IgD-negative memory B cell (primary cell): ENCODE measurements at regions not wholly inside any gene's neighbourhood (a gene's known extent, or its start where the extent isn't known, plus 50 kb on each side); places are given as distances from the start of the nearest gene placed in this dataset.

Experiments used
- H3K27ac Mint-ChIP-seq, 3 donors: one replicate each; pipeline ENCODE4 v1.8.0; 2020 to 2022; ENCODE audit warnings: mild to moderate bottlenecking in 3 of 3, mixed read lengths in 3 of 3, moderate library complexity in 1 of 3
- H3K27me3 Mint-ChIP-seq: one replicate; pipeline ENCODE4 v1.8.0; 2021; ENCODE audit warnings: mixed read lengths
- H3K36me3 Mint-ChIP-seq: one replicate; pipeline ENCODE4 v1.8.0; 2020; ENCODE audit warnings: mild to moderate bottlenecking, mixed read lengths
- H3K4me1 Mint-ChIP-seq, 3 donors: one replicate each; pipeline ENCODE4 v1.8.0; 2020 to 2022; ENCODE audit warnings: mixed read lengths in 3 of 3, mild to moderate bottlenecking in 1 of 3
- H3K4me3 Mint-ChIP-seq, 4 donors: one replicate each; pipeline ENCODE4 v1.8.0; 2020 to 2022; ENCODE audit warnings: mild to moderate bottlenecking in 4 of 4, mixed read lengths in 4 of 4, moderate library complexity in 3 of 4
- H3K9me3 Mint-ChIP-seq, 3 donors: one replicate each; pipeline ENCODE4 v1.8.0; 2020 to 2021; ENCODE audit warnings: mixed read lengths in 3 of 3, mild to moderate bottlenecking in 1 of 3

DNA sequence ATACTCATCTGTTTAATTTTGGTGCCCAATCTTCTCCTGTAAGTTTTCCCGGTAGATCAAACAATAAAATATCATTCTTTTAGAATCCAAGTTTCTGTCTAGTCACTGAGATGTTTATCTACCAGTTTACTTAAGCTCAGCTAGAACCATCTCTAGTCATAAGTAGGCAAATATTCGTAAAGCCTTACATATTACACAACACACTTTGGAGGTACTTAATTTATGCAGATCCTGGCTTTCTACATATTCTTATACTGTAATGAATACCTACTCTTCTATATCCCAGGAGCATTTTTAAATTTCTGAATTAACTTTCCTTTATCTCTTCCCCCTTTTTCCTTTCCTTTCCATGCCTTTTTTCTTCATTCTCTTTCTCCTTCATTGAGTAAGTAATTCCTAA is 185.9 kb upstream of the ZBTB20 start:
- no peaks in the 10 kb centered on the region for H3K27me3 Mint-ChIP-seq
- no peaks in the 10 kb centered on the region for H3K9me3 Mint-ChIP-seq
- H3K36me3 Mint-ChIP-seq = peaks cover 3% of the 10 kb centered on the region
- no peak overlapping the region for H3K27ac Mint-ChIP-seq
- no peak overlapping the region for H3K4me3 Mint-ChIP-seq
- no peaks in the 10 kb centered on the region for H3K4me1 Mint-ChIP-seq

DNA sequence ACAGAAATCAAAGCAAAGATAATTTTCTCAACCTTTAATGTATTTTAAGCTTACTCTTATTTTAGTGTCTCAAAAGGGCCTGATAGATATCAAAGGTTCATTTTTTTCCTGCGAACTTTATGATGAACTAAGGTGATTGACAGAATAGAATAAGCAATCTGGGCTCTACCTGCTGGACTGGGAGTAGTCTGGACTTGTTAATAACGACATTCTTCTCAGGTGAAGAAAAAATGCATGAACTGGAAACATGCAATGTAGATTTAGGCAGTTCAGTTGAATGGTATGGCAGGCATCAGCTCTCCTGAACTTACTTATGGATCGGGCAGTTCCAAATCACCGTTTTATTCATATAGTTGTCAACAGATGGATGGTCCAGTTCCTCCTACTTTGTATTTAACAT is 189.7 kb upstream of the ZBTB20 start:
- no peak overlapping the region for H3K27ac Mint-ChIP-seq
- no peak overlapping the region for H3K4me3 Mint-ChIP-seq
- H3K9me3 Mint-ChIP-seq = no peaks in the 10 kb centered on the region
- H3K4me1 Mint-ChIP-seq = no peaks in the 10 kb centered on the region
- peaks cover 3% of the 10 kb centered on the region for H3K36me3 Mint-ChIP-seq
- H3K27me3 Mint-ChIP-seq = no peaks in the 10 kb centered on the region

- peaks cover 2% of the 10 kb centered on the region for H3K27me3 Mint-ChIP-seq
- no peak overlapping the region for H3K4me3 Mint-ChIP-seq
- no peaks in the 10 kb centered on the region for H3K4me1 Mint-ChIP-seq
- no peak overlapping the region for H3K27ac Mint-ChIP-seq
- no peaks in the 10 kb centered on the region for H3K9me3 Mint-ChIP-seq
- no peaks in the 10 kb centered on the region for H3K36me3 Mint-ChIP-seq
Measured at GRCh38 chr3:115340586-115340985, 193.5 kb upstream of the ZBTB20 start.

GRCh38 chr3:115341208-115341607 is 194.1 kb upstream of the ZBTB20 start:
- Mint-ChIP-seq H3K4me1 (no peaks in the 10 kb centered on the region), H3K9me3 (no peaks in the 10 kb centered on the region), H3K36me3 (no peaks in the 10 kb centered on the region), H3K27me3 (peaks cover 2% of the 10 kb centered on the region), H3K27ac (no peak overlapping the region), H3K4me3 (no peak overlapping the region)

DNA sequence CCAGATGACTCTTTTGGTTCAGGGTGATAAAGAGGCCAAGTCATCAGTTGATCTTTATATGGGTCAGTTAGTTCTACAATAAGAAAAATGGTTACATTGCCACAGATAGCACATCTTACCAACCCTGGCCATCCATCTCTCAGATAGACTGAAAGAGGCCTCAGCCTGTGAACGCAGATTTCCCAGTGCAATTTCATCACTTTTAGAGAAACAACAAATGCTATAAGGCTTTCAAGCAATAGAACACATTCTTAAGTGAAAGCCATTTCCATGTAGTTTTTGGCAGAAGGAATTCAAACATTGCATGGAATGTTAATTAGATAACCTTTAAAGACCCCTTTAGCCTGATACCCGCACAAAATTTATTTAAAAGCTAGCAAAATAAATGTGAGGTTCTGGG is 200.6 kb upstream of the ZBTB20 start:
- H3K4me1 Mint-ChIP-seq = peaks cover 0 to 1% (median 0%) of the 10 kb centered on the region in 3 donors
- no peaks in the 10 kb centered on the region for H3K9me3 Mint-ChIP-seq
- H3K27ac Mint-ChIP-seq = no peak overlapping the region

DNA sequence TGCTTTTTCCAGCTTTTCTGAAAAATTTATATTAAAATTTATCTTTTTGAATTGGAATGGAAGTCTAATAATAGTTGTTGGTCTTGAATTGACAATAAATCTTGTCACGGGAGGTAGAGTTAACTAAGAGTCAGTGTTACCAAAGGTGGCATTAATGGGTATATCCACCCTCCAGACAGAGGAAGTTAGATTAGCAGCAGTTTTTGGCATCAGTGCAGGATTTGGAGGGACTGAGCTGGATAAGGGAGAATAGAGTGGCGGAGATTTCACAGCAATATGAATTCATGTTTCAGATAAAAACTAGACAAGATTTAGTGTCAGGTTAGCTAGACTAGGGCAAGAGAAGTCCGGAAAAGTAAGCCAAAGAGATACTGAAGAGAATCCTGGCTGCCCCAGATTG is 201.3 kb upstream of the ZBTB20 start:
- Mint-ChIP-seq H3K27ac (no peak overlapping the region), H3K36me3 (peaks cover 3% of the 10 kb centered on the region), H3K9me3 (peaks cover 0 to 4% (median 2%) of the 10 kb centered on the region in 3 donors), H3K4me3 (no peak overlapping the region), H3K4me1 (peaks cover 0 to 1% (median 0%) of the 10 kb centered on the region in 3 donors), H3K27me3 (peaks cover 4% of the 10 kb centered on the region)

More for the DNA sequence above, 200.6 kb upstream of the ZBTB20 start:
- Mint-ChIP-seq H3K27me3 (peaks cover 4% of the 10 kb centered on the region), H3K36me3 (peaks cover 3% of the 10 kb centered on the region), H3K4me3 (no peak overlapping the region)

GRCh38 chr3:115348951-115349745 is 202.1 kb upstream of the ZBTB20 start:
- H3K4me1 Mint-ChIP-seq = peaks cover 0 to 1% (median 0%) of the 10 kb centered on the region in 3 donors
- peaks cover 1 to 5% (median 2%) of the 10 kb centered on the region in 3 donors for H3K9me3 Mint-ChIP-seq
- H3K27ac Mint-ChIP-seq = no peak overlapping the region
- no peak overlapping the region for H3K4me3 Mint-ChIP-seq
- peaks cover 4% of the 10 kb centered on the region for H3K27me3 Mint-ChIP-seq
- H3K36me3 Mint-ChIP-seq = peaks cover 3% of the 10 kb centered on the region

GRCh38 chr3:115350606-115351005 is 203.5 kb upstream of the ZBTB20 start:
- peaks cover 0 to 1% (median 0%) of the 10 kb centered on the region in 3 donors for H3K4me1 Mint-ChIP-seq
- peaks cover 5% of the 10 kb centered on the region for H3K36me3 Mint-ChIP-seq
- H3K9me3 Mint-ChIP-seq = peaks cover 2 to 5% (median 3%) of the 10 kb centered on the region in 3 donors
- no peak overlapping the region for H3K4me3 Mint-ChIP-seq
- H3K27ac Mint-ChIP-seq = no peak overlapping the region
- peaks cover 2% of the 10 kb centered on the region for H3K27me3 Mint-ChIP-seq

DNA sequence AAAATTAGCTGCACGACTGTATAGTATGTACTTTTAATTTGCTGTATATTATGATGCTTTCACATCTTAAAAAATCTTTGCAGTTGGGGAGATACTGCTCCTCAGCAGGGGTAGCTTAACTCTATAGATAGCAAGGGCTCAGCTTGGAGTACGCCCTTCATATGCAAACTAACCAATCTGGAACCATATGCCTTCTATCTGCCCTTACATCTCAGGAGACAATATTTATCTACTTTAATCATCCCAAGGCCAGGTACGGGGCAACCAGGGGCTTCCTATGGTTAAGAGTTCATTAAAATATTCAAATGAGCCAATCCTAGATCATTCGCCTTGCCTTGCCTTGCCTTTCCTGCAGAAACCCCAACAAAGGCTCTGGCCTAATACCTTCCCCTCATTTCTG is 204.1 kb upstream of the ZBTB20 start:
- no peak overlapping the region for H3K27ac Mint-ChIP-seq
- peaks cover 2% of the 10 kb centered on the region for H3K27me3 Mint-ChIP-seq
- H3K9me3 Mint-ChIP-seq = peaks cover 2 to 5% (median 3%) of the 10 kb centered on the region in 3 donors
- H3K4me1 Mint-ChIP-seq = peaks cover 0 to 1% (median 0%) of the 10 kb centered on the region in 3 donors
- peaks cover 5% of the 10 kb centered on the region for H3K36me3 Mint-ChIP-seq
- H3K4me3 Mint-ChIP-seq = no peak overlapping the region

GRCh38 chr3:115354010-115354409 is 206.9 kb upstream of the ZBTB20 start:
- Mint-ChIP-seq H3K4me1 (peaks cover 0 to 4% (median 0%) of the 10 kb centered on the region in 3 donors), H3K4me3 (no peak overlapping the region), H3K9me3 (peaks cover 2 to 5% (median 3%) of the 10 kb centered on the region in 3 donors), H3K27me3 (no peaks in the 10 kb centered on the region), H3K36me3 (peaks cover 8% of the 10 kb centered on the region), H3K27ac (no peak overlapping the region)

- Mint-ChIP-seq H3K36me3 (peaks cover 4% of the 10 kb centered on the region), H3K9me3 (peaks cover 2 to 8% (median 3%) of the 10 kb centered on the region in 3 donors), H3K4me1 (peaks cover 6 to 10% (median 6%) of the 10 kb centered on the region in 3 donors), H3K4me3 (no peak overlapping the region), H3K27me3 (no peaks in the 10 kb centered on the region), H3K27ac (no peak overlapping the region)
Measured at GRCh38 chr3:115357456-115357855, 210.4 kb upstream of the ZBTB20 start.

- peaks cover 6% of the 10 kb centered on the region for H3K36me3 Mint-ChIP-seq
- peaks cover 1% of the 10 kb centered on the region for H3K27me3 Mint-ChIP-seq
- peaks cover 0 to 4% (median 2%) of the 10 kb centered on the region in 3 donors for H3K9me3 Mint-ChIP-seq
- H3K4me1 Mint-ChIP-seq = peaks cover 6 to 10% (median 6%) of the 10 kb centered on the region in 3 donors
- peak overlapping the region in 1 of 4 donors; percentile 19 for H3K4me3 Mint-ChIP-seq
- H3K27ac Mint-ChIP-seq = no peak overlapping the region
Measured at GRCh38 chr3:115359536-115359935, 212.4 kb upstream of the ZBTB20 start.

- peaks cover 9% of the 10 kb centered on the region for H3K36me3 Mint-ChIP-seq
- no peak overlapping the region for H3K4me3 Mint-ChIP-seq
- H3K9me3 Mint-ChIP-seq = peaks cover 2 to 13% (median 9%) of the 10 kb centered on the region in 3 donors
- no peak overlapping the region for H3K27ac Mint-ChIP-seq
- H3K27me3 Mint-ChIP-seq = peaks cover 1% of the 10 kb centered on the region
- H3K4me1 Mint-ChIP-seq = peaks cover 6 to 10% (median 6%) of the 10 kb centered on the region in 3 donors
Measured at GRCh38 chr3:115361806-115362205, 214.7 kb upstream of the ZBTB20 start.

DNA sequence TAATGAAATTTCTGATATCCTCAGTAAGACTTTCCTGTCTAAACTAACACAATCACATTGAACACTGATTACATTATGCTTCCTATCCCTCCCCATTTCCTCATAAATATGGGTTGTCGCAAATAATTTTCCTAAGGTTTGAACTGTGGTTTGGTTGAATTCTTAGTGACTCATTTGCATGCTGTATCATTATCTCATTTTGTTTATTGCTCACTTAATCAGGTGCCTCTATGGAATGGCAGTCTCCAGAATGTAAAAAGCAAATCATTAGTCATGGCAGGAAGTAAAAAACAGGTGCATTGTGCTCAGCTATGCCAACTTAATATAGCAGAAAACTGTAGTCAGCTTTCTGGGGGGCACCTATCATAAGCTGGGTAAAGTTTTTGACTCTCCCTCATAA is 216.0 kb upstream of the ZBTB20 start:
- peaks cover 2 to 13% (median 9%) of the 10 kb centered on the region in 3 donors for H3K9me3 Mint-ChIP-seq
- peaks cover 6 to 10% (median 6%) of the 10 kb centered on the region in 3 donors for H3K4me1 Mint-ChIP-seq
- no peak overlapping the region for H3K4me3 Mint-ChIP-seq
- no peak overlapping the region for H3K27ac Mint-ChIP-seq
- H3K36me3 Mint-ChIP-seq = peaks cover 6% of the 10 kb centered on the region
- H3K27me3 Mint-ChIP-seq = peaks cover 1% of the 10 kb centered on the region

- H3K9me3 Mint-ChIP-seq = peaks cover 3 to 9% (median 9%) of the 10 kb centered on the region in 3 donors
- H3K4me1 Mint-ChIP-seq = no peaks in the 10 kb centered on the region
- H3K4me3 Mint-ChIP-seq = no peak overlapping the region
- H3K27me3 Mint-ChIP-seq = peaks cover under 1% of the 10 kb centered on the region
- H3K27ac Mint-ChIP-seq = no peak overlapping the region
- peaks cover 4% of the 10 kb centered on the region for H3K36me3 Mint-ChIP-seq
Measured at GRCh38 chr3:115369021-115369420, 221.9 kb upstream of the ZBTB20 start.

DNA sequence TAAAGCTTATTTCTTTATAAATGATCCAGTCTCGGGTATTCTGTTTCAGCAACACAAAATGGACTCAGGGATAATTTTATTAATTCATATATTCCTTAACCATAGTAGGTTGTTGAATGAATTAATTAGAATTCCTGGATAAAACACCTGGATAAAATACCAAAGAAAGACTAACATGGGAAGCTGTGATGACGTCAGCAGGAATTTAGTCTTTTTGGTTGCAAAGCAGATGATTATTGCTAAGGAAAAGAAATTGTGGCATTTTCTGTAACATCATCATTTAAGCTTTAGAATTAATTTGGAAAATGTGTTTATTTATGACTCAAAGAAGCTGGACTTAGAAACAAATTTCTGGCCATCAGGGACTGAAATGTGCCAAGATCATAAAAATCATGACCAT is 228.3 kb upstream of the ZBTB20 start:
- no peak overlapping the region for H3K27ac Mint-ChIP-seq
- H3K4me3 Mint-ChIP-seq = no peak overlapping the region
- peaks cover 4% of the 10 kb centered on the region for H3K36me3 Mint-ChIP-seq
- H3K4me1 Mint-ChIP-seq = peaks cover 0 to 1% (median 0%) of the 10 kb centered on the region in 3 donors
- H3K27me3 Mint-ChIP-seq = peaks cover 1% of the 10 kb centered on the region
- H3K9me3 Mint-ChIP-seq = peaks cover 0 to 4% (median 2%) of the 10 kb centered on the region in 3 donors
